Naive thymus-derived CD4-positive, alpha-beta T cell (primary cell): ENCODE measurements at regions not wholly inside any gene's neighbourhood (a gene's known extent, or its start where the extent isn't known, plus 50 kb on each side); places are given as distances from the start of the nearest gene placed in this dataset.

Source experiments
- ATAC-seq: fragments of 150-1000 bp; cut with Tn5 transposase; 2 replicates; pipeline ENCODE4 v1.10.0; 2021; ENCODE audit warnings: mild to moderate bottlenecking, moderate library complexity
- CTCF ChIA-PET: fragments of 350-600 bp; sonication (Branson Sonifier 250); formaldehyde crosslinking; loops from one replicate; lab custom pipeline; 2021; ENCODE audit warnings: antibody characterized with exemption; lab: Charles Lee
- POLR2A ChIA-PET: fragments of 350-600 bp; sonication (Branson Sonifier 250); formaldehyde crosslinking; loops from one replicate; lab custom pipeline; 2021; ENCODE audit warnings: antibody characterized with exemption, inconsistent platforms; lab: Charles Lee
- DNase-seq, 9 donors: peaks; one replicate each; pipeline versions ENCODE4 v3.0.0 to v3.0.0-alpha.2; 2020 to 2022; ENCODE audit warnings: mixed read lengths in 1 of 9
- H3K27ac ChIP-seq: one replicate; pipeline ENCODE4 v1.7.0; 2013; ENCODE audit warnings: mild to moderate bottlenecking, low read depth, low read length, moderate library complexity
- H3K27me3 ChIP-seq, 2 donors: one replicate each; pipeline ENCODE4 v1.7.0; 2013; ENCODE audit warnings: low read length in 2 of 2, mild to moderate bottlenecking in 2 of 2, moderate library complexity in 2 of 2; ENCODE audit not compliant: control insufficient read depth in 2 of 2, insufficient read depth in 2 of 2
- H3K36me3 ChIP-seq, 3 experiments: 1 replicate in 2 of 3; 2 replicates in 1 of 3; pipeline ENCODE4 v1.7.0; 2013; ENCODE audit warnings: low read length in 3 of 3, mild to moderate bottlenecking in 3 of 3, moderate library complexity in 1 of 3; ENCODE audit not compliant: insufficient read depth in 3 of 3, control insufficient read depth in 2 of 3
- H3K4me1 ChIP-seq, 2 donors: one replicate each; pipeline ENCODE4 v1.7.0; 2013; ENCODE audit warnings: low read length in 2 of 2, mild to moderate bottlenecking in 2 of 2, moderate library complexity in 1 of 2; ENCODE audit not compliant: control insufficient read depth in 2 of 2, insufficient read depth in 2 of 2
- H3K4me3 ChIP-seq: 2 replicates; pipeline ENCODE4 v1.7.0; 2013; ENCODE audit warnings: mild to moderate bottlenecking, low read length
- H3K9me3 ChIP-seq, 3 experiments: 1 replicate in 2 of 3; 2 replicates in 1 of 3; pipeline ENCODE4 v1.7.0; 2013; ENCODE audit warnings: low read length in 3 of 3; ENCODE audit not compliant: control insufficient read depth in 2 of 3
- H3K27ac Mint-ChIP-seq, 9 donors: one replicate each; pipeline ENCODE4 v1.8.0; 2020 to 2022; ENCODE audit warnings: mixed read lengths in 9 of 9, mild to moderate bottlenecking in 8 of 9, moderate library complexity in 5 of 9, inconsistent platforms in 2 of 9
- H3K27me3 Mint-ChIP-seq, 5 donors: one replicate each; pipeline ENCODE4 v1.8.0; 2021 to 2022; ENCODE audit warnings: mixed read lengths in 5 of 5, mild to moderate bottlenecking in 1 of 5
- H3K36me3 Mint-ChIP-seq, 5 donors: one replicate each; pipeline ENCODE4 v1.8.0; 2020 to 2022; ENCODE audit warnings: mixed read lengths in 5 of 5, mild to moderate bottlenecking in 3 of 5, inconsistent platforms in 1 of 5
- H3K4me1 Mint-ChIP-seq, 7 donors: one replicate each; pipeline ENCODE4 v1.8.0; 2020 to 2022; ENCODE audit warnings: mixed read lengths in 7 of 7, mild to moderate bottlenecking in 3 of 7, inconsistent platforms in 1 of 7
- H3K4me3 Mint-ChIP-seq, 10 donors: one replicate each; pipeline ENCODE4 v1.8.0; 2020 to 2022; ENCODE audit warnings: mild to moderate bottlenecking in 10 of 10, mixed read lengths in 10 of 10, moderate library complexity in 6 of 10, inconsistent platforms in 2 of 10
- H3K9me3 Mint-ChIP-seq, 11 donors: one replicate each; pipeline ENCODE4 v1.8.0; 2020 to 2022; ENCODE audit warnings: mixed read lengths in 11 of 11, mild to moderate bottlenecking in 4 of 11, inconsistent platforms in 1 of 11, moderate library complexity in 1 of 11
- intact Hi-C, 2 donors: fragments of 100-400 bp; cut with micrococcal nuclease; formaldehyde crosslinking; loops; one replicate each; pipeline ENCODE4 v1.15.1; 2023

DNA sequence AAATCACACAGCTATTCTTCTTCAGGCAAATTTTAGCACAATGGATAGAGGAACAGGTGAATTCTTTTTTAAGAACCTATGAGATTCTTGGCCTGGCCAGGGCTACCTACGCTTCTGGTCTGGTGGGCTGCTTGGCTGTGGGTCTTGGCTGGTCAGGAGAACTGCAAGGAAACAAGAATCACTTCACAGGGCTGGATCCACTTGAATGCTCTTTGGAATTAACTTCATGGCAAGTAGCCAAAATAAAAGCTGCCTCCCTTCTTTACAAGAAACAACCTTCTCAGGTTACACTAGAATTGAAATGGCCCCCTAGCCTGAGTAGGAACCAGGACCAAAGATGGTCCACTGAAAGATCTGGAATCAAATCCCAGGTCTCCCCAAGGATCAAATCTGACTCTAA is 519.1 kb downstream of the IQCM start:
- ChIA-PET POLR2A (no interaction called here), CTCF (no interaction called here)
- H3K9me3 Mint-ChIP-seq: peaks cover 0 to 5% (median 0%) of the 10 kb centered on the region in 11 donors

GRCh38 chr4:149296084-149296483 is 519.6 kb downstream of the IQCM start:
- Mint-ChIP-seq H3K4me3 (no peak overlapping the region), H3K36me3 (no peaks in the 10 kb centered on the region), H3K9me3 (peaks cover 0 to 5% (median 0%) of the 10 kb centered on the region in 11 donors), H3K4me1 (no peaks in the 10 kb centered on the region), H3K27ac (no peak overlapping the region), H3K27me3 (no peaks in the 10 kb centered on the region)
- Histone ChIP-seq H3K36me3 (no peaks in the 10 kb centered on the region), H3K4me1 (no peaks in the 10 kb centered on the region), H3K27ac (no peak overlapping the region), H3K9me3 (no peaks in the 10 kb centered on the region), H3K27me3 (no peaks in the 10 kb centered on the region), H3K4me3 (no peak overlapping the region)
- ChIA-PET CTCF (no interaction called here), POLR2A (no interaction called here)
- ATAC-seq (no peak), DNase-seq (no peak)
- intact Hi-C loops: no loop called here

More for the DNA sequence above, 519.1 kb downstream of the IQCM start:
- Histone ChIP-seq H3K4me3 (no peak overlapping the region), H3K27me3 (no peaks in the 10 kb centered on the region), H3K4me1 (no peaks in the 10 kb centered on the region), H3K36me3 (no peaks in the 10 kb centered on the region), H3K27ac (no peak overlapping the region), H3K9me3 (no peaks in the 10 kb centered on the region)
- intact Hi-C loops: no loop called here
- H3K4me1 Mint-ChIP-seq: no peaks in the 10 kb centered on the region
- no peaks in the 10 kb centered on the region for H3K27me3 Mint-ChIP-seq
- no peak for ATAC-seq
- H3K27ac Mint-ChIP-seq: no peak overlapping the region
- no peaks in the 10 kb centered on the region for H3K36me3 Mint-ChIP-seq
- no peak for DNase-seq
- no peak overlapping the region for H3K4me3 Mint-ChIP-seq

- Histone ChIP-seq H3K4me1 (no peaks in the 10 kb centered on the region), H3K27ac (no peak overlapping the region), H3K4me3 (no peak overlapping the region), H3K27me3 (no peaks in the 10 kb centered on the region), H3K9me3 (no peaks in the 10 kb centered on the region), H3K36me3 (no peaks in the 10 kb centered on the region)
- H3K4me1 Mint-ChIP-seq: no peaks in the 10 kb centered on the region
- no peaks in the 10 kb centered on the region for H3K36me3 Mint-ChIP-seq
- ChIA-PET CTCF (no interaction called here), POLR2A (no interaction called here)
- ATAC-seq (no peak), DNase-seq (no peak)
- intact Hi-C loops: no loop called here
- H3K27me3 Mint-ChIP-seq: no peaks in the 10 kb centered on the region
- H3K9me3 Mint-ChIP-seq: peaks cover 0 to 5% (median 0%) of the 10 kb centered on the region in 11 donors
- no peak overlapping the region for H3K27ac Mint-ChIP-seq
- no peak overlapping the region for H3K4me3 Mint-ChIP-seq
These were observed 521.0 kb downstream of the IQCM start for GRCh38 chr4:149294601-149295000.

DNA sequence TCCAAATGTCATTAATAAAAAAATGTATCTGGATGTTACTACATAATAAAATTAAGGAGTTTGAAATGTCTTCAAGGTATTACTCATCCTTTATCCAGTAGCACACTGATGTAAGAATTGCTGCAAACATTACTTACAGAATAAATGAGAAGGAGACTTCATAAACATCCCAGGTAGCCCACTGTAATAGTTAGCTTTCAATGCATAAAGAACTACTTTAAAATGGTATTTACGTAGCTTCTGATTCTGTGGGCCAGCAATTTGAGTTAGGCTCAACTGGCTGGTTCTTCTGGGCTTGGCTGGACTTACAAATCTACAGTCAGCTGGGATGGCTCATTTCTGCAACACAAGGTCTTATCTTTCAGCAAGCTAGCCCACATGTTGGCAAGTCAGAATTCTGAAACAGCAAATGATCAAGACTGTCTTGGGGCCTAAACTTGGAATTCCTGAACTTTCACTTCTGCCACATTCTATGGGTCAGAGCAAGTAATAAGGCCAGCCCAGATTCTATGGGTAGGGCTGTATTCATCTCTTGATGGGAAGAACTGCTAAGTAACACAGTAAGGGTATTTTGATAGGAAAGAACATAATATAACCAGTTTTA is 522.5 kb downstream of the IQCM start:
- POLR2A ChIA-PET: no interaction called here
- no peaks in the 10 kb centered on the region for H3K4me1 ChIP-seq
- Mint-ChIP-seq H3K27ac (no peak overlapping the region), H3K4me3 (no peak overlapping the region), H3K4me1 (no peaks in the 10 kb centered on the region), H3K9me3 (peaks cover 0 to 5% (median 0%) of the 10 kb centered on the region in 11 donors), H3K27me3 (no peaks in the 10 kb centered on the region), H3K36me3 (no peaks in the 10 kb centered on the region)
- CTCF ChIA-PET: no interaction called here
- no peak for ATAC-seq
- no peak overlapping the region for H3K4me3 ChIP-seq
- DNase-seq: no peak
- intact Hi-C loops: no loop called here
- no peaks in the 10 kb centered on the region for H3K27me3 ChIP-seq
- H3K27ac ChIP-seq: no peak overlapping the region
- no peaks in the 10 kb centered on the region for H3K9me3 ChIP-seq
- H3K36me3 ChIP-seq: no peaks in the 10 kb centered on the region

DNA sequence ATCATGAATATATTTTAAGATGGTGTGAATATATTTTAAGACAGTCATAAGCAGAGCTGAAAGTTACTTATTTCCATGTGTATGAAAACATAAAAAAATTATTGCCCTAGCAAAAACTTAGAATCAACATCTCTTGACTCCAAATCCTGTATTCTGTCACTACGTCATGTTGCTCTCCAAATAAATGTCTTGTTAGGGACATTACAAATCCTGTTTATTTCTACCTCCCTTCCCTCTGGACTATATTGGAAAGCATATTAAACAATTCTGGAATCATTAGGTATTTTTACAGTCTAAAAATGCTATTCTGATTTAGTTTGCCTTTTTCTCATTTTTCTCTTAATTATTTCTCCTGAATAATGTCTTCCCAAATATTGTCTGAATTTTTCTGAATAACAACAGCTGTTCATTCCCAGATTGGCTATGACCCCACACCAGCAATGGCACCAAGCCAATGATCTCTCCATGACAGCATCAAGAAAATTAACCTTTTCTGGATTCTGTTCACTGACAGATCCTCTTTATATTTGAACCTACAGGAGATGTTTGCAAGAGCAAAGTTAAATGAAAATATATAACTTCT is 523.1 kb downstream of the IQCM start:
- no peak for DNase-seq
- H3K27me3 ChIP-seq: no peaks in the 10 kb centered on the region
- H3K27ac ChIP-seq: no peak overlapping the region
- Mint-ChIP-seq H3K27ac (no peak overlapping the region), H3K4me3 (no peak overlapping the region), H3K36me3 (no peaks in the 10 kb centered on the region), H3K9me3 (peaks cover 0 to 5% (median 0%) of the 10 kb centered on the region in 11 donors), H3K4me1 (no peaks in the 10 kb centered on the region), H3K27me3 (no peaks in the 10 kb centered on the region)
- H3K36me3 ChIP-seq: no peaks in the 10 kb centered on the region
- POLR2A ChIA-PET: no interaction called here
- intact Hi-C loops: no loop called here
- CTCF ChIA-PET: no interaction called here
- ATAC-seq: no peak
- no peak overlapping the region for H3K4me3 ChIP-seq
- H3K4me1 ChIP-seq: no peaks in the 10 kb centered on the region
- H3K9me3 ChIP-seq: no peaks in the 10 kb centered on the region

GRCh38 chr4:149291463-149291862 is 524.2 kb downstream of the IQCM start:
- H3K4me3 ChIP-seq: no peak overlapping the region
- CTCF ChIA-PET: no interaction called here
- no peaks in the 10 kb centered on the region for H3K36me3 ChIP-seq
- POLR2A ChIA-PET: no interaction called here
- no peak overlapping the region for H3K27ac ChIP-seq
- Mint-ChIP-seq H3K4me3 (no peak overlapping the region), H3K27ac (no peak overlapping the region), H3K36me3 (no peaks in the 10 kb centered on the region), H3K4me1 (no peaks in the 10 kb centered on the region), H3K9me3 (peaks cover 0 to 8% (median 0%) of the 10 kb centered on the region in 11 donors), H3K27me3 (no peaks in the 10 kb centered on the region)
- DNase-seq (no peak), ATAC-seq (no peak)
- intact Hi-C loops: no loop called here
- no peaks in the 10 kb centered on the region for H3K27me3 ChIP-seq
- H3K4me1 ChIP-seq: no peaks in the 10 kb centered on the region
- H3K9me3 ChIP-seq: no peaks in the 10 kb centered on the region

GRCh38 chr4:149280806-149281205 is 534.8 kb downstream of the IQCM start:
- H3K27me3 Mint-ChIP-seq: peaks cover 0 to 5% (median 0%) of the 10 kb centered on the region in 5 donors
- Histone ChIP-seq H3K9me3 (no peaks in the 10 kb centered on the region), H3K27me3 (no peaks in the 10 kb centered on the region), H3K36me3 (no peaks in the 10 kb centered on the region), H3K27ac (no peak overlapping the region), H3K4me3 (no peak overlapping the region), H3K4me1 (no peaks in the 10 kb centered on the region)
- intact Hi-C loops: no loop called here
- DNase-seq (no peak), ATAC-seq (no peak)
- peaks cover 0 to 3% (median 0%) of the 10 kb centered on the region in 11 donors for H3K9me3 Mint-ChIP-seq
- H3K4me1 Mint-ChIP-seq: no peaks in the 10 kb centered on the region
- no peak overlapping the region for H3K4me3 Mint-ChIP-seq
- H3K27ac Mint-ChIP-seq: no peak overlapping the region
- CTCF ChIA-PET: no interaction called here
- POLR2A ChIA-PET: no interaction called here
- H3K36me3 Mint-ChIP-seq: no peaks in the 10 kb centered on the region
